ENCODE measurements at regions not wholly inside any gene's neighbourhood (a gene's known extent, or its start where the extent isn't known, plus 50 kb on each side); places are given as distances from the start of the nearest gene placed in this dataset.
"Not testable (repeated sequence)": the region's sequence is repeated elsewhere in the genome, so short reads cannot be mapped to it uniquely, and the experiment has no call there.

DNA sequence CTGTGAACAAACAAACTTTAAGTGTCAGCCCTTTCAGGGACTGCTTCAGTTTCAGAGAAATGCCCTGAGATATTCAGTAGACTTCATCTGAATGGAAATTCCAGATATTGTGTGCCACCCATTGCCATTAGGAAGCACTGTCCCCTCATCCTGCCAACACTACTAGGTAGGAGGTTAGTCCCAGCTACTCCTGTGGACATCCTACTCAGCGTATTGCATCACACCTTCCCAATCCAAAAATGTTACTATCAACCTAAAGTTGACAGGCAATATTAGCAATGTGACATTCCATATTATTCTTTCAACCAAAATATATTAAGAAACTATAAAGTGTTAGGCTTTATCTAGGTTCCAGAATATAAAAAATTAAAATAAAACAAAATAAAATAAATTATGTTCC lies 552.0 kb upstream of the ST8SIA4 start:
- DNase-seq: no peak

DNA sequence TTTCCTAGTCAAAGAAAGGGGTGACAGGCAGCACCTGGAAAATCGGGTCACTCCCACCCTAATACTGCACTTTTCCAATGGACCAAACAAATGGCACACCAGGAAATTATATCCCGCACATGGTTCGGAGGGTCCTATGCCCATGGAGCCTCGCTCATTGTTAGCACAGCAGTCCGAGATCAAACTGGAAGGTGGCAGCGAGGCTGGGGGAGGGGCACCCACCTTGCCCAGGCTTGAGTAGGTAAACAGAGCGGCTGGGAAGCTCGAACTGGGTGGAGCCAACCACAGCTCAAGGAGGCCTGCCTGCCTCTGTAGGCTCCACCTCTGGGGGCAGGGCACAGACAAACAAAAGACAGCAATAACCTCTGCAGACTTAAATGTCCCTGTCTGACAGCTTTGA lies 539.2 kb upstream of the ST8SIA4 start:
- not testable (repeated sequence) for DNase-seq

DNA sequence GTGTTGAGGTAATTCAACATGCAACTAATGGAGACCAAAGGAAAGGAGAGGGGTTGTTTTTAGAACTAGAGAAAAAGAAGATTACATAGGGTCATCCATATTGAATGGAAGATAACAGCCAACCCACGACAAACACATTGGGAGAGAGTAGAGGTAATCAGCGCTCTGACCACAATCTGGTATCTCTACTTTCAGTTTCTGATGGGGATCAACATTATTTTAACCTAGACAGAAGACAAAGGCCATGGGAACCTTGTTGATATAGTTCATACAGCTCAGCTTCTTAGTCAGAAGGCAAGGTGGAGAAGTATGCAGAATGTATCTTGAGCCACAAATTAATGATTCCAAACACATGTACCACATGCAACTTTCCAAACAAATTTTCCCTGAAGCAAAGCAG lies 537.1 kb upstream of the ST8SIA4 start:
- no peak for DNase-seq

DNA sequence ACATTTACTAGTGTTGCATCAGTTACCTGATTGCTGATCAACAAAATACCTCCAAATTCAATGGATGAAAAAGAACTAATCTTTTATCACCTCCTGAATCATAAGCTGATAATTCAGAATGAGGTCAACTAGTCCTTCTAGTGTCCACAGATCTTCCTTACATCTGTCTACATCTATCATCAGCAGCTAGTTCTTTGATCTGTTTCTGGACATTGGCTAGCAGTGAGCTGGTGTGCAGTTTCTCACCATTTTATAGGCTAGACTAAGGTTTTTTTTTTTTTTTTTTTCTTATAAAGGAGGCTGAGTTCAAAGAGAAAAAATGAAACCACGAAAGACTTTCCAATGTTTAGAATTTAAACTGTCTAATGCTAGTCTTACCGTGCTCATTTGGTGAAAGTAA lies 534.3 kb upstream of the ST8SIA4 start:
- DNase-seq: no peak

DNA sequence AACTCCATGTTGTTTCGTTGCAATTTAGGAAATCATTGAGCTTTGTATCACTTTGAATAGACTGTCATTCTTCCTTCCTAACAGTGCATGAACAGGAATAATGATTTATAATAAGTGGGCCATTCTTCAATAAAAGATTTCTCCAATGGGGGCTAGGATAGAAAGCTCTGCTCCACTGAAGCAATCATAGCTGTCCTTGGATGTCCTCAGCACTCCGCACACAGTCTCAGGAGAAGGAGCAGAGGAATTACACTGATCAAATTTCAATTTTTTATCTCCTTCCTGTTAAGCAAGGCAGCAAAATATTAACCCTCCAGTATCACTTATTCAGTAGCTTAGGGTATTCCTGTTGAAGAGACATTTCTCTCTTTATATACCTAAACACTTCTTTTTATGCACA lies 532.7 kb upstream of the ST8SIA4 start:
- no peak for DNase-seq

- no peak for DNase-seq
These were observed 528.1 kb upstream of the ST8SIA4 start for GRCh38 chr5:101431201-101431600.

DNA sequence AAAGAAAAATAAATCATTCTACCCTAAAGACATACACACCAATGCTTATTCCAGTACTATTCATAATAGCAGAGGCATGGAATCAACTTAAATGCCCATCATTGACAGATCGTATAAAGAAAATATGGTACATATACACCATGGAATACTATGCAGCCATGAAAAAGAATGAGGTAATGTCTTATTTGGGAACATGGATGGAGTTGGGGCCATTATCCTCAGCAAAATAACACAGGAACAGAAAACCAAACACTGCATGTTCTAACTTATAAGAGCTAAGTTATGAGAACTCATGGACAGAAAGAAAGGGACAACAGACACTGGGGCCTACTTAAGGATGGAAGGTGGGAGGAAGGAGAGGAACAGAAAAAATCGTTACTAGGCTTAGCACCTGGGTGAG lies 527.5 kb upstream of the ST8SIA4 start:
- DNase-seq: no peak

DNA sequence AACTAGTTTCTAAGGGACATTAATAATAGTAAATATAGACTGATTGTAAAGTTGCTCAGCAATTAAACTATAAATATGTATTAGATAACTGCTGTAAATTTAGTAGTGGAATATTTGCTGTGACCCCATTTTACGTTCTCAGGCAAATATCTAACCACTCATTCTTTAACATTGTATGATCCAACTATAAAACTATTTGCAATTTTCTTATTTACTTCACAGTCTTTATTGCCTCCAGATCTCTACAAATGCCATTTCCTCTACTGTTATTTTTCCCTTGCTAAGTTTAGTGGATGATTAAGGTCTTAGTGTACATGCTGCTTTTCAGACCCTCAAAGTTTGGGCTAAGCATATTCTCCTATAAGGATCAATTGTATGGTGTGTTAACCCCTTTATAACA lies 526.2 kb upstream of the ST8SIA4 start:
- DNase-seq: no peak

GRCh38 chr5:101425339-101425859 lies 522.3 kb upstream of the ST8SIA4 start:
- DNase-seq: no peak

- DNase-seq: no peak
These were observed 521.6 kb upstream of the ST8SIA4 start for GRCh38 chr5:101424530-101425175.

GRCh38 chr5:101418713-101419118 lies 515.6 kb upstream of the ST8SIA4 start:
- DNase-seq: no peak

DNA sequence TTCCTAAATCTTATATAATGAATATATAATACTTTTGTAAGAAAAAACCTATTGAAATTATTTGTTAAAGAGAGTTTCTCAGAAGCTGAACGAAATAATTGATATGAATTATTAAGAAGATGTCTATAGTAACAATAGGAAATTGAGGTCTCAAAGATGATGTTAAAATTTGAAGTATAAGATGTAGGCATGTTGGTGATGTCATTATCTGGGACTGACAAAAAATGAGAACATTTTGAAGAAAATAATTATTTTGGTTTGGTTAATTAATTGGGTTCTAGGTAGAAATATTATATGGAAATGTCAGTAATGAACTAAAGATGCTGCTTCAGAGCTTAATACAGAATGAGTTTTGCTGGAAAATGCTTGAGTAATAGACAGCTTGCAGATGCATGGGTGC lies 501.4 kb upstream of the ST8SIA4 start:
- no peak for DNase-seq

DNA sequence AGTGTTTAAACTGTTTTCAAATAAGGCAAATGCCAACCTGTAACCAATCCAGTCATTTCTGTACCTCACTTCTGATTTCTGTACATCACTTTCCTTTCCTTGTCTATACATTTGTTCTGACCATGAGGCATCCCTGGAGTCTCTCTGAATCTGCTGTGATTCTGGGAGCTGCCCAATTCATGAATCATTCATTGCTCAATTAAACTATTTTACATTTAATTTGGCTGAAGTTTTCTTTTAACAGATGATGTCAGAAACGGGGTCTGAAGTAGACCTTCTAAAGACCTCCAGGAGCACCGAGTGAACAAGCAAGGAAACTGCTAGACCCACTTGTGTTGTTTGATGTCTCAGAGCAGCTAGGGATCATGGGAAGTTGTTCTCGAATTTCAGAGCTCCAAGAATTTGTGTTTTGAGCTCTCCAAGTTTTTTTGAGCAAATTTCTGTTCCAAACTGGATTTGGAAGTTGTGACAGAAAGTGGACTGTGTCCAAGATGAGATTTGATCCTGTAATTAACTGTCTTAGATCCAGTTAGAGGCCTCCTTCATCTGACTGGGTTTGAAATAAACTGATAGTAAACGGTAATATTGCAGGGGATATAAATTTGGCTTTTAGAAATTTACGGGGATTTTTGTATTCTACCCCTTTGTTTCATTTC lies 490.8 kb upstream of the ST8SIA4 start:
- DNase-seq: no peak

- DNase-seq: no peak
These were observed 487.2 kb upstream of the ST8SIA4 start for GRCh38 chr5:101390151-101390908.

DNA sequence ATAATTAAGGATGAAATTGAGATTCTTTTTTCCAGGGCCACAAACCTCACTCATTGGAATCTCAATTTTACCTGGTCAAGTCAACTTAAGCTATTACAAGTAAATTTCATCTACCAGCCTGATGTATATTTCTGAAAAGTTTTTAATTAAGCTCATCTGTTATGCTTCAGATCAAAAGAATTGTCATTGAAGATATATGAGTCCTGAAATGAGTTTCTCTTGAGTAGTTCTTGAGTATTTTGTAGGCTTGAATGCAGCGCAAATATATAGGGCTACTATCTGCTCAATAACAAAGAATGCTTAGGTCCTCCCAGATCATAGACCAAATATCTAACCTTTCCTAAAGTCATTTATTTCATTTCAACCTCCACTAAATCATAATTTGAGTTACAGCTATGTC lies 482.2 kb upstream of the ST8SIA4 start:
- no peak for DNase-seq

DNA sequence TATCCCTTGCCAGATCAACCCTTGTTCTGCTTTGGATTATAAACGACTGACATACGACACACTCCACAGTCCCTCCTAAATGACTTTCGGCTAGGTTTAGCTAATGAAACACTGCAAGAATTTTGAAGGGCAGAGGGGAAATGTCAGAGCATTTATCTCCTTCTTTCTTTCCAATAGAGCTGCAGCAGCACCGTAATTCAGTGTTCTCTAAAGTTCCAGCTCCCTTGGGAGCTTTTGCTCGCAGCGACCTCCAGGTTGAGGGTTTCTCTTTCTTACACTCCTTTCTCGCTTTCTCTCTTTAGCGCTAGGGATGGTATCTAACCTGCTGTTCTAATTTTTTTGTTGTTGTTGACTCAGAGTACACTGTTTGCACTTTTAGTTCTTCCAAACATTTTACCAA lies 467.1 kb upstream of the ST8SIA4 start:
- DNase-seq: no peak

- DNase-seq: no peak
These were observed 461.4 kb upstream of the ST8SIA4 start for GRCh38 chr5:101364469-101364868.

DNA sequence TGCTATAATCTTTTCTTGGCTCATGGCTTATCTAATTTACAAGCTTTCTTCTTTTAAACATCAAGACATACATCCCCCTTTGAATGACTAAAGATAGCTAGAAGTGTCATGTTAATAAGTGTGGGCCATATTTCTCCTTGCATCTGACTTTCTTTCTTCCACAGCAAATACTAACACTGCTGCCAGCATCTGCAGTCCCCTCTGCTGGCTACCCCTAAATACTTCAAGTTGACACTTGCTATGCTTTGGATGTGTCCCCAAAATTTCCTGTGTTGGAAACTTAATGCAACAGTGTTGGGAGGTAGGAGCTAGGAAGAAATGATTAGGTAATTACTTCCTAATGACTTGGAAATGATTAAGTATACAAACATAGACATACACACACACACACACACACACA lies 459.0 kb upstream of the ST8SIA4 start:
- no peak for DNase-seq

DNA sequence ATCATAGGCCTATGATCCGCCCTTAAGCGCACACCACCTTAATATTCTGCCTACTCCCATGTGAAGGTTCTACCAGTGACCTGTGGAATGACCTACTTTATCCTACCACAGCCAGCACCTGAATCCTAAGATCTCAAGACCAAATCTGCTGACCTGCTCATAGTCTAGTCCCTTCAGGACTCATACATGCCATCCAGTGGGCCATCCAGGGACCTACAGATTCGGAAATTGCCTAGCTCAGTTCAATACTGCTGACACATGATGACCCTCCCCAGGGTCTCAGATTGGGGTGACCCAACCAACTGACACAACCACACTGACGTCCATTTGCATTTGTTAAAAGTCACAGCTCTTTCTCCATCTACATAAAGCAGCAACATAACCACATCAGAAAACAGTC lies 443.8 kb upstream of the ST8SIA4 start:
- no peak for DNase-seq

DNA sequence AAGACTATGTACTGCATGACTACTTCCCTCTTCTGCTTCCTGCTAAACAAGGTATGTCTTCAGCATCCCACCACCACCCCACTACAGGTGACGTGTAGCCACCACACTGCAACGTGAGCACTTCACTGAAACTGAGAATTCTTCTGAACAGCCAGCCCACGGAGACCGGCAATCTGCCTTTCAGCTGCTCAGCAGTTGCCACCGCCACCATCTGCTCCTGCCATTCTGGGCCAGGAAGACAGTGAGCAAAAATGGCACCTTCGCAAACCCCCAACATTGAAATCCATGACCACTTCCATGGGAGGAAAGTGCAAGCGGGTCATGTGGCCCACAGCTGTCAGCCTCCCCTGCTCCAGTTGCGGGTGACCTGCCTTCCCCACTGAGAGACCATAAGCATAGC lies 443.4 kb upstream of the ST8SIA4 start:
- no peak for DNase-seq

DNA sequence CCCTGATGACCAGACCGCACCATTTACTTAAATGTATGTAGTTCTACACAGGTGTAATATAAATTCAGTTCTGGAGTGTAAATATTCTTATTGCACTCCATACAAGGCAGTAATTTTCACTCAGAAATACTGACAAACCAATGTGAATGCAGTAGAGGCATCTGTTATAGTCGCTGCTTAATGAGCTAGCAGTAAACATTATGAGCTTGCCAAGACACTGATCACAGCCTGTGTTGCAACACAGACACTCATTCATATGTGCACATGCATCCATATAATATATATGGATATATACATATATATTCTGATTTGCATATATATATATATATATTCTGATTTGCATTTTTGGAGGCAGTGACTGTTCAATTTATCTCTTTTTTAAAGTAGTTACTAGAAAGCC lies 435.1 kb upstream of the ST8SIA4 start:
- DNase-seq: no peak

DNA sequence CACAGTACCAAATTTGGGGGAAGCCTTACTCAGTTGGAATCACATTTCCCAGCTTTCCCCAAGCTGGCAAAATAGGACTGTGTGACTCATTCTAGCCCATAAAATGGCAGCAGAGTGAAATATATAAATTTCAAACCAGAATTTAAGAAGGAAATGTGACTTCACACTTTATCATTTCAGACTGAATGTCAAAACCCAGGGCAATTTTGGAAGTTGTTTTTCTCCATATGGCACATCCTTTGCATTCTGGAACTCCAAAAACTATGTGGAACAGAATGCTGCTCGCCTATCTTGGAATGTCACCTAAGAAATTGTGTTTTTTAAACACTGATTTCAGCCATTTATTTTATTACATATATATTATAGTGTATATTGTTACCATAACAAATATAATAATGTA lies 424.7 kb upstream of the ST8SIA4 start:
- no peak for DNase-seq

DNA sequence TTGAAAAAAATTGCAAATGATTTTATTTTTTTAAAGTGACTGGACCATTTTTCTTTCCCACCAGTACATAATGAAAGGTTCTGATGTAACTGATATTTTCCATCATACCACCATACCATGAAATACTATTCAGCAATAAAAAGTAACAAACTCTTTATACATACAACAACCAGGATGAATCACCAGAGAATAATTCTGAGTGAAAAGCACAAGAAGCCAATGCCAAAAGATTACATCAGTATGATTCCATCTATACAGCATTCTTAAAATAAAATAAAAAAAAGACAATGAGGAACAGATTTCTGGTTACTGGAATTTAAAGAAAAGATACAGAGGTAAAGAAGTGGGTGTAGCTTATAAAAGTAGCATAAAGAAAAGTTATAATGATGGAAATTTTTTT lies 423.7 kb upstream of the ST8SIA4 start:
- DNase-seq: no peak

DNA sequence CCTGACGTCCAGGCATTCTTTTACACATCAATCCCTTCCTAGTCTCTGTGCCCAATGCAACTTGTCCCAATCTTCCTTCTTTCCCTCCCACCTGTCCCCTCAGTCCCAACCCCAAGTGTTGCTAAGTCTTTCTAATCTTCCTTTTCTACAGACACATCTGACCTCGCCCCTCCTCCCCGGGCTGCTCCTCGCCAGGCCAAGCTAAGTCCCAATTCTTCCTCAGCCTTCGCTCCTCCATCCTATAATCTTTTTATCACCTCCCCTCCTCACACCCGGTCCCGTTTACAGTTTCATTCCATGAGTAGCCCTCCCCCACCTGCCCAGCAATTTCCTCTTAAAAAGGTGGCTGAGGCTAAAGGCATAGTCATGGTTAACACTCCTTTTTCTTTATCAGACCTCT lies 413.3 kb upstream of the ST8SIA4 start:
- DNase-seq: not testable (repeated sequence)

All from GF-D8 (cell line).